ENCODE measurements at regions not wholly inside any gene's neighbourhood (a gene's known extent, or its start where the extent isn't known, plus 50 kb on each side); places are given as distances from the start of the nearest gene placed in this dataset.
"Not testable (repeated sequence)": the region's sequence is repeated elsewhere in the genome, so short reads cannot be mapped to it uniquely, and the experiment has no call there.

- not testable (repeated sequence) for H3K27me3 ChIP-seq (ENCODE audit: insufficient read depth); H3K4me1 ChIP-seq (ENCODE audit: insufficient read depth); H3K27ac Mint-ChIP-seq; H2AFZ ChIP-seq; DNase-seq (ENCODE audit: low spot score); H3K79me2 ChIP-seq (replicated peaks; ENCODE audit: insufficient read depth); ATAC-seq; H3K4me1 Mint-ChIP-seq; H4K20me1 ChIP-seq (replicated peaks; ENCODE audit: insufficient read depth); H3K9me2 ChIP-seq (ENCODE audit: insufficient read depth); H3K4me2 ChIP-seq; H3K27me3 Mint-ChIP-seq (ENCODE audit: insufficient read depth, low read depth, poor library complexity); H3K4me3 Mint-ChIP-seq; H3F3A ChIP-seq (replicated peaks; ENCODE audit: low read depth); H3K27ac ChIP-seq (ENCODE audit: low read depth); H3K4me3 ChIP-seq
- H3K9me3 Mint-ChIP-seq: peaks cover 90% of the 10 kb centered on the region
- peaks cover 37% of the 10 kb centered on the region for H3K36me3 Mint-ChIP-seq (ENCODE audit: low read depth)
- H3K36me3 ChIP-seq (ENCODE audit: insufficient read depth): peaks cover 15% of the 10 kb centered on the region
Measured at GRCh38 chr14:106522118-106522517, 995.7 kb downstream of the TMEM121 start.

DNA sequence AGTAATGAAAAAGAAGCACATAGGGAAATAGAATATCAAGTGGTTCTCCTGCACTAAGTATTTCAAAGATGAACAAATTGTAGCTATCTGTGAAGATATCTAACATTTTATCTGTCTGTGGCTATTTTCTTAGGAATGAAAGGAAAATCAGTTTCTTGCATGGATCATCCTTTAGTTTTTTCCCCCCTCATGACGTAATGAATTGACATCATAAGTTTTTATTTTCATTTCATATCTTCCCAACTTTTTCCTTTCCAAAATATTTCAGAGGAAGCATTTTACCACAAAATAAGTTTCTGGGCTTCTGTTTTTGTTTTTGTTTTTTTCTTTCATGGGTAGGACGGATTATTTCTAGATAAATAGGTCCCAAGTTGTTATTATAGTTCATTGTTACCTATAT, 996.6 kb downstream of the TMEM121 start:
- Histone ChIP-seq H3K4me1 (ENCODE audit: insufficient read depth) (no peaks in the 10 kb centered on the region), H3K27me3 (ENCODE audit: insufficient read depth) (no peaks in the 10 kb centered on the region), H3K27ac (ENCODE audit: low read depth) (no peak overlapping the region), H4K20me1 (replicated peaks; ENCODE audit: insufficient read depth) (no peaks in the 10 kb centered on the region), H3F3A (replicated peaks; ENCODE audit: low read depth) (no peaks in the 10 kb centered on the region), H2AFZ (no peak overlapping the region), H3K9me2 (ENCODE audit: insufficient read depth) (no peaks in the 10 kb centered on the region), H3K4me3 (no peak overlapping the region), H3K4me2 (no peak overlapping the region), H3K79me2 (replicated peaks; ENCODE audit: insufficient read depth) (no peaks in the 10 kb centered on the region), H3K36me3 (ENCODE audit: insufficient read depth) (peaks cover 18% of the 10 kb centered on the region)
- H3K9me3 Mint-ChIP-seq: peaks cover 88% of the 10 kb centered on the region
- no peak overlapping the region for H3K4me3 Mint-ChIP-seq
- peaks cover 32% of the 10 kb centered on the region for H3K36me3 Mint-ChIP-seq (ENCODE audit: low read depth)
- ATAC-seq: no peak
- H3K27ac Mint-ChIP-seq: no peak overlapping the region
- peaks cover 3% of the 10 kb centered on the region for H3K27me3 Mint-ChIP-seq (ENCODE audit: insufficient read depth, low read depth, poor library complexity)
- no peaks in the 10 kb centered on the region for H3K4me1 Mint-ChIP-seq
- DNase-seq (ENCODE audit: low spot score): no peak
- TF ChIP-seq ZNF331 (CRISPR knock-in tag; IDR thresholded peaks at IDR 0.05; ENCODE audit: low read depth): no peak
- no peak for TF ChIP-seq STAT1 (IDR thresholded peaks at IDR 0.05; ENCODE audit: unreplicated experiment)
- TF ChIP-seq CREB1 (CRISPR knock-in tag; IDR thresholded peaks at IDR 0.05; ENCODE audit: low read depth): no peak
- no peak for TF ChIP-seq EZH2phosphoT487 (IDR thresholded peaks at IDR 0.05; ENCODE audit: unreplicated experiment)
- TF ChIP-seq ETS1 (IDR thresholded peaks at IDR 0.05): no peak
- TF ChIP-seq POLR2AphosphoS5 (IDR thresholded peaks at IDR 0.05; ENCODE audit: low read depth): no peak
- no peak for TF ChIP-seq JUNB (IDR thresholded peaks at IDR 0.05; ENCODE audit: unreplicated experiment)
- no peak for TF ChIP-seq EZH2 (IDR thresholded peaks at IDR 0.05; ENCODE audit: low read depth, unreplicated experiment)
- TF ChIP-seq ZNF114 (CRISPR knock-in tag; IDR thresholded peaks at IDR 0.05): no peak
- TF ChIP-seq NANOG (IDR thresholded peaks at IDR 0.05; ENCODE audit: borderline replicate concordance): no peak
- TF ChIP-seq, protein P1, sequence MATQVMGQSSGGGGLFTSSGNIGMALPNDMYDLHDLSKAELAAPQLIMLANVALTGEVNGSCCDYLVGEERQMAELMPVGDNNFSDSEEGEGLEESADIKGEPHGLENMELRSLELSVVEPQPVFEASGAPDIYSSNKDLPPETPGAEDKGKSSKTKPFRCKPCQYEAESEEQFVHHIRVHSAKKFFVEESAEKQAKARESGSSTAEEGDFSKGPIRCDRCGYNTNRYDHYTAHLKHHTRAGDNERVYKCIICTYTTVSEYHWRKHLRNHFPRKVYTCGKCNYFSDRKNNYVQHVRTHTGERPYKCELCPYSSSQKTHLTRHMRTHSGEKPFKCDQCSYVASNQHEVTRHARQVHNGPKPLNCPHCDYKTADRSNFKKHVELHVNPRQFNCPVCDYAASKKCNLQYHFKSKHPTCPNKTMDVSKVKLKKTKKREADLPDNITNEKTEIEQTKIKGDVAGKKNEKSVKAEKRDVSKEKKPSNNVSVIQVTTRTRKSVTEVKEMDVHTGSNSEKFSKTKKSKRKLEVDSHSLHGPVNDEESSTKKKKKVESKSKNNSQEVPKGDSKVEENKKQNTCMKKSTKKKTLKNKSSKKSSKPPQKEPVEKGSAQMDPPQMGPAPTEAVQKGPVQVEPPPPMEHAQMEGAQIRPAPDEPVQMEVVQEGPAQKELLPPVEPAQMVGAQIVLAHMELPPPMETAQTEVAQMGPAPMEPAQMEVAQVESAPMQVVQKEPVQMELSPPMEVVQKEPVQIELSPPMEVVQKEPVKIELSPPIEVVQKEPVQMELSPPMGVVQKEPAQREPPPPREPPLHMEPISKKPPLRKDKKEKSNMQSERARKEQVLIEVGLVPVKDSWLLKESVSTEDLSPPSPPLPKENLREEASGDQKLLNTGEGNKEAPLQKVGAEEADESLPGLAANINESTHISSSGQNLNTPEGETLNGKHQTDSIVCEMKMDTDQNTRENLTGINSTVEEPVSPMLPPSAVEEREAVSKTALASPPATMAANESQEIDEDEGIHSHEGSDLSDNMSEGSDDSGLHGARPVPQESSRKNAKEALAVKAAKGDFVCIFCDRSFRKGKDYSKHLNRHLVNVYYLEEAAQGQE (IDR thresholded peaks at IDR 0.05; ENCODE audit: unreplicated experiment): no peak
- TF ChIP-seq CTCF (conservative IDR thresholded peaks at IDR 0.05; ENCODE audit: low read depth in 2 of 2): no peak
